ENCODE measurements at regions not wholly inside any gene's neighbourhood (a gene's known extent, or its start where the extent isn't known, plus 50 kb on each side); places are given as distances from the start of the nearest gene placed in this dataset.

GRCh38 chr10:123429706-123430221 lies 236.4 kb upstream of the GPR26 start:
- TF ChIP-seq ZEB2 (tag by site-specific recombination; IDR thresholded peaks at IDR 0.05), result no peak
- TF ChIP-seq ZBTB11 (tag by site-specific recombination; conservative IDR thresholded peaks at IDR 0.05; ENCODE audit: low read depth), result no peak
- TF ChIP-seq CTCF (tag by site-specific recombination; IDR thresholded peaks at IDR 0.05), result no peak
- TF ChIP-seq ATF2 (tag by site-specific recombination; IDR thresholded peaks at IDR 0.05; ENCODE audit: low read depth), result no peak
- no peak for TF ChIP-seq REST (tag by site-specific recombination; IDR thresholded peaks at IDR 0.05)
- TF ChIP-seq PRDM10 (tag by site-specific recombination; IDR thresholded peaks at IDR 0.05), result no peak
- no peak for TF ChIP-seq GLIS2 (tag by site-specific recombination; IDR thresholded peaks at IDR 0.05)
- TF ChIP-seq ZFHX2 (tag by site-specific recombination; conservative IDR thresholded peaks at IDR 0.05), result no peak
- TF ChIP-seq YY1 (tag by site-specific recombination; IDR thresholded peaks at IDR 0.05), result no peak
- TF ChIP-seq ZBTB49 (tag by site-specific recombination; IDR thresholded peaks at IDR 0.05; ENCODE audit: low read depth), result no peak
- TF ChIP-seq ZNF548 (tag by site-specific recombination; IDR thresholded peaks at IDR 0.05), result no peak

Measured in HEK293 (cell line).